HL-60 (cell line): ENCODE measurements at regions not wholly inside any gene's neighbourhood (a gene's known extent, or its start where the extent isn't known, plus 50 kb on each side); places are given as distances from the start of the nearest gene placed in this dataset.

Experiments
- DNase-seq, 2 experiments: peaks; one replicate each; pipeline ENCODE4 v3.0.0-alpha.2; 2010 to 2020; ENCODE audit warnings: low read depth in 1 of 2, low spot score in 1 of 2
- H3K27ac ChIP-seq: fragments of 250-450 bp; sonication (Bioruptor Pico); replicated peaks from 2 replicates; pipeline ENCODE4 v1.5.1; 2020; ENCODE audit warnings: mild to moderate bottlenecking, moderate library complexity
- H3K27me3 ChIP-seq: fragments of 250-450 bp; sonication (Bioruptor Pico); 2 replicates; pipeline ENCODE4 v1.5.1; 2021; ENCODE audit warnings: mild to moderate bottlenecking, moderate library complexity; ENCODE audit not compliant: insufficient read depth, poor library complexity, severe bottlenecking
- H3K4me3 ChIP-seq: replicated peaks from 2 replicates; pipeline ENCODE4 v1.5.1; 2011; ENCODE audit warnings: mild to moderate bottlenecking, control low read depth, low read length; ENCODE audit not compliant: insufficient read depth
- GABPA ChIP-seq: IDR thresholded peaks from 2 replicates; pipeline ENCODE4 v1.6.1; 2012; ENCODE audit warnings: low read depth
- POLR2AphosphoS5 ChIP-seq: IDR thresholded peaks from 2 replicates; pipeline ENCODE4 v1.6.1; 2012; ENCODE audit warnings: low read depth
- SPI1 ChIP-seq: IDR thresholded peaks from 2 replicates; pipeline ENCODE4 v1.6.1; 2012; ENCODE audit warnings: low read depth, mild to moderate bottlenecking, borderline replicate concordance
- TF ChIP-seq, protein P1 (sequence below): IDR thresholded peaks from one replicate; pipeline ENCODE4 v1.5.1; 2011; ENCODE audit warnings: low read length, control low read depth, inconsistent platforms; ENCODE audit not compliant: insufficient read depth
- TF ChIP-seq, protein P2 (sequence below): IDR thresholded peaks from 2 replicates; pipeline ENCODE4 v1.6.1; 2012; ENCODE audit warnings: low read depth; ENCODE audit not compliant: insufficient replicate concordance

DNA sequence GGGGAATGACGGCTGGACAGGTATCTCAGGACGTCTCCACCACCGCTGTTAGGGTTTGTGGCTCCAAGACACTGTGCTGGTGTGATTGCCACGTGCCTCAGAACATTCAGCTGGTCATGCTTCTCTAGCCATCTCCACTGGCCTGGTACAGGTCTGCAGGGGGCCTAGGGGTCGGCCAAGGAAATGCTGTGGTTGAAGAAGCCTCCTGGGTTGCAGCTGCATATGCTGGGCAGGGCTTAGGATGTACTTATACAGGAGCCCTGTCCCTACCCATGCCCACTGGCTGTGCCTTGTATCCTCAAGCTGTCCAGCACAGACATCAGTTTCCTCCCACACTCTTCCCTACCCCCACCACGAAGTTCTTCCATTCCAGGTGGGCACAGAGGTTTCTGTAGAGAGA, 64.1 kb downstream of the NPPC start:
- TF ChIP-seq, protein P1, sequence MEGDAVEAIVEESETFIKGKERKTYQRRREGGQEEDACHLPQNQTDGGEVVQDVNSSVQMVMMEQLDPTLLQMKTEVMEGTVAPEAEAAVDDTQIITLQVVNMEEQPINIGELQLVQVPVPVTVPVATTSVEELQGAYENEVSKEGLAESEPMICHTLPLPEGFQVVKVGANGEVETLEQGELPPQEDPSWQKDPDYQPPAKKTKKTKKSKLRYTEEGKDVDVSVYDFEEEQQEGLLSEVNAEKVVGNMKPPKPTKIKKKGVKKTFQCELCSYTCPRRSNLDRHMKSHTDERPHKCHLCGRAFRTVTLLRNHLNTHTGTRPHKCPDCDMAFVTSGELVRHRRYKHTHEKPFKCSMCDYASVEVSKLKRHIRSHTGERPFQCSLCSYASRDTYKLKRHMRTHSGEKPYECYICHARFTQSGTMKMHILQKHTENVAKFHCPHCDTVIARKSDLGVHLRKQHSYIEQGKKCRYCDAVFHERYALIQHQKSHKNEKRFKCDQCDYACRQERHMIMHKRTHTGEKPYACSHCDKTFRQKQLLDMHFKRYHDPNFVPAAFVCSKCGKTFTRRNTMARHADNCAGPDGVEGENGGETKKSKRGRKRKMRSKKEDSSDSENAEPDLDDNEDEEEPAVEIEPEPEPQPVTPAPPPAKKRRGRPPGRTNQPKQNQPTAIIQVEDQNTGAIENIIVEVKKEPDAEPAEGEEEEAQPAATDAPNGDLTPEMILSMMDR: no peak
- no peak overlapping the region for H3K27ac ChIP-seq
- no peak overlapping the region for H3K4me3 ChIP-seq
- H3K27me3 ChIP-seq: no peaks in the 10 kb centered on the region
- no peak for DNase-seq

DNA sequence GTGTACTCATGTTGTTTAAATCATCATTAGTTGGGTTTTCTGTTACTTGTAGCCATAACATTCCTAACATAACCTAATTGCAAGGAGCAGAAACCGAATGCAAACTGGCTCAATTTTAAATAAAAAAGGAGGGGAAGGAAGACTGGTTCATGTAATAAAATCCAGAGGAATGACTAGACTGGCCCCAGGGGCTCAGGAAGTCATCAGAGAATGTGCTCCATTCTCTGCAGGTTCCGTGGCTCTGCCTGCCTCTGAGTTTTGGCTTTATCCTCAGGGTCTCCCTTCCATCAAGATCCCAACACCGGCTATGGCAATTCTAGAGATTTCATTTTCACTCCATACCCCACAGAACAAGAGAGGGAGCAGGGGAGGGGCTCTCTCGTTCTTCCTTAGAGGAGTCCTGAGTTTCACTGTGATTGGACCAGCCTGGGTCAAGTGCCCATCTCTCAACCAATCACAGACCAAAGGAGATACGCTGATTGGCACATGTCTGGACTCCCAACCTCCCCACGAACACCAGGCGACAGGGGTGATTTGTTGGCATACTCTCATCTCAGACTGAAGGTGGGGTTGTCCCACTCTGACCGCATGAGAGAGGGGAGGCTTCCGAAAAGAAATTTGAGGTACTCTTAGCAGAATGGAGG, 64.8 kb downstream of the NPPC start:
- TF ChIP-seq GABPA (no peak), SPI1 (no peak), POLR2AphosphoS5 (no peak)
- TF ChIP-seq, protein P2, sequence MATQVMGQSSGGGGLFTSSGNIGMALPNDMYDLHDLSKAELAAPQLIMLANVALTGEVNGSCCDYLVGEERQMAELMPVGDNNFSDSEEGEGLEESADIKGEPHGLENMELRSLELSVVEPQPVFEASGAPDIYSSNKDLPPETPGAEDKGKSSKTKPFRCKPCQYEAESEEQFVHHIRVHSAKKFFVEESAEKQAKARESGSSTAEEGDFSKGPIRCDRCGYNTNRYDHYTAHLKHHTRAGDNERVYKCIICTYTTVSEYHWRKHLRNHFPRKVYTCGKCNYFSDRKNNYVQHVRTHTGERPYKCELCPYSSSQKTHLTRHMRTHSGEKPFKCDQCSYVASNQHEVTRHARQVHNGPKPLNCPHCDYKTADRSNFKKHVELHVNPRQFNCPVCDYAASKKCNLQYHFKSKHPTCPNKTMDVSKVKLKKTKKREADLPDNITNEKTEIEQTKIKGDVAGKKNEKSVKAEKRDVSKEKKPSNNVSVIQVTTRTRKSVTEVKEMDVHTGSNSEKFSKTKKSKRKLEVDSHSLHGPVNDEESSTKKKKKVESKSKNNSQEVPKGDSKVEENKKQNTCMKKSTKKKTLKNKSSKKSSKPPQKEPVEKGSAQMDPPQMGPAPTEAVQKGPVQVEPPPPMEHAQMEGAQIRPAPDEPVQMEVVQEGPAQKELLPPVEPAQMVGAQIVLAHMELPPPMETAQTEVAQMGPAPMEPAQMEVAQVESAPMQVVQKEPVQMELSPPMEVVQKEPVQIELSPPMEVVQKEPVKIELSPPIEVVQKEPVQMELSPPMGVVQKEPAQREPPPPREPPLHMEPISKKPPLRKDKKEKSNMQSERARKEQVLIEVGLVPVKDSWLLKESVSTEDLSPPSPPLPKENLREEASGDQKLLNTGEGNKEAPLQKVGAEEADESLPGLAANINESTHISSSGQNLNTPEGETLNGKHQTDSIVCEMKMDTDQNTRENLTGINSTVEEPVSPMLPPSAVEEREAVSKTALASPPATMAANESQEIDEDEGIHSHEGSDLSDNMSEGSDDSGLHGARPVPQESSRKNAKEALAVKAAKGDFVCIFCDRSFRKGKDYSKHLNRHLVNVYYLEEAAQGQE: no peak
- TF ChIP-seq, protein P1: no peak
- Histone ChIP-seq H3K27me3 (no peaks in the 10 kb centered on the region), H3K27ac (no peak overlapping the region), H3K4me3 (no peak overlapping the region)
- no peak for DNase-seq
